Heart left ventricle (tissue), 13 donors: ENCODE measurements at regions not wholly inside any gene's neighbourhood (a gene's known extent, or its start where the extent isn't known, plus 50 kb on each side); places are given as distances from the start of the nearest gene placed in this dataset.

ENCODE experiments used
- CTCF ChIP-seq, 12 donors: fragments of 200-600 bp; sonication (generic) in 4 of 12; IDR thresholded peaks; one replicate each; pipeline versions ENCODE4 v1.5.0 to v1.8.0; 2018 to 2022; ENCODE audit warnings: antibody characterized with exemption in 12 of 12, mild to moderate bottlenecking in 5 of 12
- POLR2A ChIP-seq, 2 donors: fragments of 450-650 bp; IDR thresholded peaks; one replicate each; pipeline ENCODE4 v1.6.1; 2017; ENCODE audit warnings: antibody characterized with exemption in 2 of 2, mild to moderate bottlenecking in 2 of 2, moderate library complexity in 2 of 2
- donor health status: ischemic (EF 13 %, LVEDD 7.1; RV severe dilation, severe dysfunction).
- donor health status: DM: no; HTN: yes; CAD: no.
- donor health status: DM: no; HTN: no; CAD: no.
- donor health status: ischemic (EF 25% LVEDD 6.9; RV normal size, moderate dysfunction).
- donor health status: ischemic (EF 25% LVEDD 5.7; RV mildly dilated, moderate dysfunction).
- donor health status: ischemic (EF 35%, LVEDD 5.7; RV mildly dilated, moderate dysfunction).
- donor health status: nonischemic (EF 11% LVEDD 7.7; RV severe dilation, severe dysfunction).
- donor health status: DM: yes; HTN: yes; CAD: no.
- donor health status: PGD.
- donor health status: ischemic (EF 29% LVEDD 5.4; RV normal size, mild dysfunction).
- donor health status: nonischemic (EF 23%, LVEDD 6.1; RV moderate dilation, normal function).

- TF ChIP-seq CTCF (IDR thresholded peaks at IDR 0.05) (no peak), POLR2A (IDR thresholded peaks at IDR 0.05) (no peak)
Observed at GRCh38 chr5:165876538-165876937, 2371.1 kb downstream of the MAT2B start.
